ENCODE measurements at regions not wholly inside any gene's neighbourhood (a gene's known extent, or its start where the extent isn't known, plus 50 kb on each side); places are given as distances from the start of the nearest gene placed in this dataset.
A peak's percentile ranks its signal among the peaks of the same experiment; 100 is the strongest.

- TF ChIP-seq EP300 (IDR thresholded peaks at IDR 0.05) = peak in 1 of 2 donors; percentile 55
- TF ChIP-seq CTCF (IDR thresholded peaks at IDR 0.05) = no peak
- Histone ChIP-seq H3K4me3 (no peak overlapping the region), H3K4me1 (peaks cover 0 to 15% (median 2%) of the 10 kb centered on the region in 4 donors), H3K27ac (peak overlapping the region in 1 of 4 donors; percentile 20), H3K27me3 (no peaks in the 10 kb centered on the region), H3K9me3 (no peaks in the 10 kb centered on the region), H3K36me3 (no peaks in the 10 kb centered on the region)
- WGBS, 2 donors = 70 to 78% methylated on average over 11 to 22 of the region's 22 CpGs
- peak; percentile 59 to 61 for DNase-seq (ENCODE audit: low spot score in 2 of 2)
Measured at GRCh38 chrX:39736216-39737211, 361.2 kb downstream of the BCOR start.

GRCh38 chrX:39739585-39739984 lies 358.2 kb downstream of the BCOR start:
- no peaks in the 10 kb centered on the region for H3K27me3 ChIP-seq
- TF ChIP-seq CTCF (IDR thresholded peaks at IDR 0.05) = no peak
- TF ChIP-seq POLR2A (IDR thresholded peaks at IDR 0.05) = no peak
- no peak for TF ChIP-seq EP300 (IDR thresholded peaks at IDR 0.05)
- WGBS, 2 donors = 85 to 91% methylated on average over 7 of the region's 7 CpGs
- H3K36me3 ChIP-seq = no peaks in the 10 kb centered on the region
- H3K27ac ChIP-seq = no peak overlapping the region
- H3K9me3 ChIP-seq = no peaks in the 10 kb centered on the region
- H3K4me3 ChIP-seq = no peak overlapping the region
- peaks cover 0 to 10% (median 2%) of the 10 kb centered on the region in 4 donors for H3K4me1 ChIP-seq
- no peak for DNase-seq (ENCODE audit: low spot score in 2 of 2)

GRCh38 chrX:39740078-39740477 lies 357.7 kb downstream of the BCOR start:
- WGBS, 2 donors = 62 to 73% methylated on average over 5 of the region's 5 CpGs
- no peak for DNase-seq (ENCODE audit: low spot score in 2 of 2)
- no peaks in the 10 kb centered on the region for H3K36me3 ChIP-seq

GRCh38 chrX:39741904-39742303 lies 355.9 kb downstream of the BCOR start:
- Histone ChIP-seq H3K9me3 (no peaks in the 10 kb centered on the region), H3K27ac (no peak overlapping the region), H3K36me3 (no peaks in the 10 kb centered on the region), H3K4me3 (no peak overlapping the region), H3K27me3 (no peaks in the 10 kb centered on the region), H3K4me1 (no peaks in the 10 kb centered on the region)
- no peak for DNase-seq (ENCODE audit: low spot score in 2 of 2)
- WGBS, 2 donors = 96 to 99% methylated on average over 3 of the region's 3 CpGs
- TF ChIP-seq CTCF (IDR thresholded peaks at IDR 0.05) (no peak), EP300 (IDR thresholded peaks at IDR 0.05) (no peak), POLR2A (IDR thresholded peaks at IDR 0.05) (no peak)

More at GRCh38 chrX:39740078-39740477, 357.7 kb downstream of the BCOR start:
- no peaks in the 10 kb centered on the region for H3K27me3 ChIP-seq
- H3K27ac ChIP-seq = no peak overlapping the region
- no peaks in the 10 kb centered on the region for H3K9me3 ChIP-seq
- H3K4me1 ChIP-seq = peaks cover 0 to 10% (median 2%) of the 10 kb centered on the region in 4 donors
- no peak overlapping the region for H3K4me3 ChIP-seq
- TF ChIP-seq POLR2A (IDR thresholded peaks at IDR 0.05) (no peak), EP300 (IDR thresholded peaks at IDR 0.05) (no peak), CTCF (IDR thresholded peaks at IDR 0.05) (no peak)

GRCh38 chrX:39745818-39746217 lies 351.9 kb downstream of the BCOR start:
- Histone ChIP-seq H3K9me3 (no peaks in the 10 kb centered on the region), H3K4me3 (no peak overlapping the region), H3K4me1 (no peaks in the 10 kb centered on the region), H3K36me3 (no peaks in the 10 kb centered on the region), H3K27me3 (no peaks in the 10 kb centered on the region), H3K27ac (no peak overlapping the region)
- no peak for DNase-seq (ENCODE audit: low spot score in 2 of 2)
- TF ChIP-seq EP300 (IDR thresholded peaks at IDR 0.05) = no peak
- no peak for TF ChIP-seq CTCF (IDR thresholded peaks at IDR 0.05)
- no peak for TF ChIP-seq POLR2A (IDR thresholded peaks at IDR 0.05)
- WGBS, 2 donors = 80 to 94% methylated on average over 2 of the region's 2 CpGs
